NCI-H146 treated with DMSO at 0.1 percent for 48 hours (cell line): ENCODE measurements at regions not wholly inside any gene's neighbourhood (a gene's known extent, or its start where the extent isn't known, plus 50 kb on each side); places are given as distances from the start of the nearest gene placed in this dataset.
"Not testable (repeated sequence)": the region's sequence is repeated elsewhere in the genome, so short reads cannot be mapped to it uniquely, and the experiment has no call there.

ENCODE experiments used
- DNase-seq: peaks from one replicate; lab custom pipeline; 2025; ENCODE audit not compliant: unreplicated experiment; lab: John Stamatoyannopoulos, UW

DNA sequence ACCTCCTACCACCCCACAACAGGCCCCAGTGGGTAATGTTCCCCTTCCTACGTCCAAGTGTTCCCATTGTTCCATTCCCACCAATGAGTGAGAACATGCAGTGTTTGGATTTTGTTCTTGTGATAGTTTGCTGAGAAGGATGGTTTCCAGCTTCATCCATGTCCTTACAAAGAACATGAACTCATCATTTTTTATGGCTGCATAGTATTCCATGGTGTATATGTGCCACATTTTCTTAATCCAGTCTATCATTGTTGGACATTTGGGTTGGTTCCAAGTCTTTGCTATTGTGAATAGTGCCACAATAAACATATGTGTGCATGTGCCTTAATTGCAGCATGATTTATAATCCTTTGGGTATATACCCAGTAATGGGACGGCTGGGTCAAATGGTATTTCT lies 81.6 kb downstream of the P2RY10 start:
- not testable (repeated sequence) for DNase-seq

DNA sequence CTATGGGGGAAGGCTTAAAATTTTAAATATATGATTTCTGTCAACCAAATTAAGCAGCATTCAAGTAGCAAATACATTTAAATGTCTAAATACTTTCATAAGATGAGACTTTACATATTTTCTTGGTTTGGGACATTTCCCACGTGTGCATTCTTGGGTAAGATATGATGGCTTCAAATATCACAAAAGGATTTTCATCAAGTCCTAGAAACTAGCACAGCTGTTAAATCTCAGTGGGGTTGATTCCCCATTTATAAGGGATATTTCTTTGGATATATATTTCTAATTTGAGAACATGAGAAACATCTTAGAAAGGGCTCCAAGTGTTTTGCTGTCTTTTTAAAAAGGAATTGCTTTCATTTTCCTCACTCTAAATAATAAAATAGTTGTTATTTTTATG lies 90.2 kb downstream of the P2RY10 start:
- no peak for DNase-seq

DNA sequence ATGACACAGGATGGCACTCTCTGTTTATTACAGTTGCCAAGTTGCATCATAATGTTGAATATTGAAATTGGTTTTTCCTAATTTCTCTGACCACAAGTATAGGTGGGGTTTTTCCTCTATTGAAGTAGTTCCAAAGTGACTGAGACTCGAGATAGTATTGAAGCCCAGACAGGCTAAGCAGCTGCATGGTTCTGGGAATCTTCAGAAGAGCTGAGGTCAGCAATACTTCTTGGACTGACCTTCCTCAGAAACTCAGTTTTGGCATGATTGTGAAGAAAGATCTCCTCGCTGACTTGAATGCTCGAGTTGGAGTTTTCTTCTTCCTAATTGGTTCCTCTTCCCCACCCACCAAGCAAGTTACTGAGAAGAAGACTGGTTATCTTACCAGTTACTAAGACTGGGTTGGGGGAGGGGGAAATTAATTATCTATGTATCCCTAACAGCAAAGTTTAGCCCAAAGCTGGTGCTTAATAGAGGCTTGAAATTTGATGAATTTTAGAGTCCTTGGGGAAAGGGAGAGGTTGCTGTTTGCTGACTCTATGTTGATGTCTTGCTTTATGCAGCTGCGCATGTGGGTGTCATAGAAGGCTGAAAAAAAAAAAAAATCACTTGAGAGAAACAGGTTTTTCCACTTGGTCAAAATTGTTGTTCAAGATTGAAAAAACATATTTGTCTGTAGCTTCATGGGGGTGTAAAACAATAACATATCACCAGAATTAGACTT lies 91.1 kb downstream of the P2RY10 start:
- no peak for DNase-seq

DNA sequence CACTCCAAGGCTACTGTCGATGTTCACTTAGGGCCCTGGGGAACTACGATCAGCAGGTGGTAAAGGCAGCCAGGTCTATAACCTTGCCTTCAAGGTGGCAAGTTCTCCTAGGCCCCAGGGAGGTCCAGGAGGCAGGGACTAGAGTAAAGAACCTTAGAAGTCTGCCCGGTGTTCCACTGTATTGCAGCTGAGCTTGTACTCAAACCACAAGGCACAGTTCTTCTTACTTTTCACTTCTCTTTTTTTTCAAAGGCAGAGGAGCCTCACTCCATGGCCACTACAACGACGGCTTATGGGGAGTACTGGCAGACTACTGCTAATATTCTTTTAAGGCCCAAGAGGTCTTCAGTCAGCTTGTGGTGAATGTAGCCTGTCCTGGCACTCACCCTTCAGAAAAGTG lies 78.8 kb upstream of the GPR174 start:
- no peak for DNase-seq

DNA sequence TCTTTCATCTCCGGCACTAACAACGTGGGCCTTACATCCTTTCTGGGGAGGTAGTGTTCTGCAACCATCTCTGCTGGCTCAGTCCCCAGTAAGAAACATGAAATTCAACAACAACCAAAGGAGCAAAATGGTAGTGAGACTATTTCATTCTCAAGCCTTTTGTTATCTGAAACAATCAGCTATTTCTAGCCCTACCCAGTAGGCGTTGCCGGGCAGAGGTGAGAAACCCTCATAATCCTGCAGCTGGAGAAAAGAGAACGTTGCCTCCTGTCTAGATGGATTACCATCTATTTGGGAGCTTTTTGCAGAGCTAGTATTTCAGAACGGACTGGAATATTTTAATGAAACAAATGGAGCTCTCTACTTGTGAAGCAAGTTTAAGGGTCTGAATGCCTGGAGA lies 66.4 kb upstream of the GPR174 start:
- DNase-seq = no peak

DNA sequence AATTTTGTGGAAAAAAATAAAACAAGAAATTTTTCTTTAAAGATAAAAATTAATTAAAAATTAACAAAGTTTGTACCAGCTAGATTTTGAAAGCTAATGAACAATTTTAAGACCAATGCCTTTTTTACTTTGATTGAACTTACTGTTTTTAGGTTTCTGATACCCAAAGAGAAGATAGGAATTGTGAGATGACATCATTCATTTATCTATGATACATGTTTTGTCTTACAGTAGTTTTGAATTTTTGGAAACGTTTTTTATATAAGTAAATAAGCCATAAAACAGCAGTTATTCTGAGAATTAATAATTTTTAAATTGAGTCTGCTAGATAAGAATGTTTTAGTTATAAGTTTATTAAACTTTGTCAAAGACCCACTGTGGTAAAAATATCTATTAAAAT lies 65.0 kb upstream of the GPR174 start:
- DNase-seq = no peak

DNA sequence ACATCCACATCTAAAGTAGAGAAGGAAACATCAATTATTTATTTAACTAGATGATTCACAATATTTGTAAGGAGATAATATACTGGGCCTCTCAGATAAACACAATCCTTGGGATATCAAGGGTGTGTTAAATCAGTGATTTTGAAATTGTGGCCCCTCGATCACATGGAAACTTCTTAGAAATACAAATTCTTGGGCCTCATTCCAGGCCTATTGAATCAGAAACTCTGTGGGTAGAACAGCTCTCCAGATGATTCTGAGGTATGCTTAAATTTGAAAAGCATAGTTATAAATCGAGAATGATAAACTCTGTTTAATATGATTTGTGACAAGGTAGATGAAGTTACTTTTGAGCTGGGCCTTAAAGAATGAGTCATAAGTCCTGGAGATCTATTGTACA lies 64.3 kb upstream of the GPR174 start:
- no peak for DNase-seq

DNA sequence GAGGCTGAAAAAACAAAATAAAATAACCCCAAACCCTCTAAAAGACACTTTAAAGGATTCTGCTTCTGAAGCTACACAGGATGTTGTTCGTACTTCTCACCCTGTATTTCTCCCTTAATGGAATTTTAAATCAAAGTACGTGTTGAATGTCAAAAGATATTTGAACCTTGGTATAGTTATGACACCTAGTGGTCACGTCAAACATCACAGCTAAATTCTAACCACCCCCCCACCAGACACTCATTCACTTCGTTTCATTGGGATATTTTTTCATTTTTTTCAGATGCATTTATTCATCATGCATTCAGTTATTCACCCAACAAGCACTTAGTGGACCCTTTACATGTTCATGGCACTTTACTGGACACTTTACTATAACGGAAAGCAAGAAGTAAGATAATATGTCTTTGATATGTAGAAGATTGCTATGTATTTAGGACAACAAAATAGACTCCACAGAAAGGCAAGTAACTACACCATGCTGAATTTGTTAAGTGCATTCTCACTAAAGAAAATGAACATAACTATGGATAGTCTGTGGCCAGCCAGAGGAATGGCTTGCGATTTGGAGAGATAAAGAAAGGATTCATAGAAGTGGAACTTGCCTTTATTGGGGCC lies 62.5 kb upstream of the GPR174 start:
- peak; percentile 0 for DNase-seq

DNA sequence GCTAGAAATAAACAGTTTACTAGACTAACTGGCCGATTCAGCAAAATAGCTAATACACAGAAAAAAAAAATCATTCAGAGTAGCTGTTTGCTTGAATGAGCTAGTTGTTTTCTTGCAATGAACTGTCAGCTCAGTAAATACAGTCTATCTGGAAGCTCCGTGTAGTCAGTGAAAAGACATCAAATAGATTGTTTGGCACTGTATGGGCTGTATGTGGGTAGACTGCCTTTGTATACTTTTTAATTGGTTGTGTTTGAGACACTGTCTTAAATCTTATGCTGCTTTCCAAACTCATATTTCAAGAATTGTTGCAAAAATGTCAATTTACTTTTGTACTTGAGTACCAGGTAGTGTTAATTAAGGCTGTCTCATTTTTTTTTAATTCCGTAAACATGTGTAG lies 61.6 kb upstream of the GPR174 start:
- DNase-seq = no peak

DNA sequence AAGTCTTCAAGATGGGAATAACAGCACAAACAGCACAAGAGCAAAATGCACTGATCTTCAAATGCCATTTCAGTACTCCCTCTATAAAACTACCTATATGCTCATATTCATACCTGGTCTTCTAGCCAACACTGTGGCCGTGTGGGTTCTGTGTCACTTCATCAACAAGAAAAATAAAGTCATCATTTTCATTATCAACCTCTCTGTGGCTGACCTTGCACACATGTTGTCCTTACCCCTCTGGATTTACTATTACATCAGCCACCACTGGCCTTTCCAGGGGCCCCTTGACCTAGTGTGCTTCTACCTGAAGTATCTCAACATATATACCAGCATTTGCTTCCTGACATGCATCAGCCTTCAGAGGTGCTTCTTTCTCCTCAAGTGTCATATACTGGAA lies 59.6 kb upstream of the GPR174 start:
- no peak for DNase-seq

DNA sequence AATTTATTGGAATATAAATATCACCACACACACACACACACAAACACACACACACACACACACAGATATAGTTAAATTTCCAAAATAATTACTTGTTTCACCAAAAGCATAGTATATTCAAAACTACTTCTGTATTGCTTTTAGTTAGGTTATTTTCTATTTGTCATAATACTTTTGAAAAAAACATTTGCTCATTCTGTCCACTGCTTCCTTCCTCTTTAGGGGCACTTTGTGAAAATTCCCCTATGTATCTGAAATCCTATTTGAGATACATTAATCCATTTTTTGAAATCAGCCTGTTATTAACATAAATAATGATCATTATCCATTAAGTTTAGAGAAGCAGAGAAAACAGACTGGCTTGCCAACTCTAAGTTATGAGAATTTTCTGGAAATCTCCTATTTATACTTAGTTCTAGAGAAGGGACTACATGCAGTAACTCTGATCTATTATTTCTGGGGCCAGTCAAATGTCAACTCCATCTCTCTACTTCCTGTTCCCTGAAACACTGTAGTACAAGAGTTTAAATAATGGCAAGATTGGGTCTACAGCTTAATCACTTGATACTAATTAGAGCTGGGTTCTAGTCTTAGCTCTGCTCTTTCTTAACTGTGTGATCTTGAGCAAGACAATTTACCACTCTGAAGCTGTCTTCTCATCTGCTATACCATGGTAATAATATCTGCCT lies 54.4 kb upstream of the GPR174 start:
- no peak for DNase-seq

DNA sequence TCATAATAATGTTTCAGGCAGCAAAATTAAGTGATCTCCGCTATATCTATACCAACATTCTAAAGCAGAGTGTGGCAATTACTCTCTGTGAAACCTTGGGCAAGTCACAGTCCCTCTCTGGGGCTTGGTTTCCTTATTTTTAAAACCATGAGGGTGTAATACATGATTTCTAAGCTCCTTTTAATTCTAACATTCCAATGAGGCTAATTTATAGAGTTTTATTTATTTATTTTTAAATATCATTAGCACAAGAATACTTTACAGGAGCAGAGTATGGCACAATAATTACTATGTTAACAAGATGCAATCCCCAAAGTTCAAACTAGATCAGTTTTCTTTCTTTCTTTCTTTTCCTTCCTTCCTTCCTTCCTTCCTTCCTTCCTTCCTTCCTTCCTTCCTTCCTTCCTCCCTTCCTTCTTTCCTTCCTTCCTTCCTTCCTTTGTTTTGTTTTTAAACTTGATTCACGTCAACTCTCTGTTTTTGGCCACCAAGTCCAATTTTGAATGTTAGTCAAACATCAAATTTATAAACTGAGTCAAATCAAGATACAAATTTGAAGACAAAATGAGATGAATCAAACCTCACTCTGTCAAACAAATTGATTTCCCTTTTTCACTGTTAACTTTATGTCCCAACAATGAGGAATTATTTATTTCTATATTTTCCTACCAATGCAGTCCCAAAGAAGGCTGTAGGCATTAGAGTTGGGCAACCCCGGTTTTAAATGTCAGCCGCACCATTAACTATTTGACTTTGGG lies 50.2 kb upstream of the GPR174 start:
- no peak for DNase-seq
